Mucosa of rectum (tissue), 2 donors: ENCODE measurements at regions not wholly inside any gene's neighbourhood (a gene's known extent, or its start where the extent isn't known, plus 50 kb on each side); places are given as distances from the start of the nearest gene placed in this dataset.

ENCODE experiments used
- H3K27ac ChIP-seq, 2 donors: one replicate each; pipeline ENCODE4 v1.7.0; 2013; ENCODE audit warnings: inconsistent platforms in 2 of 2, low read depth in 2 of 2, low read length in 2 of 2
- H3K27me3 ChIP-seq, 2 donors: one replicate each; pipeline ENCODE4 v1.7.0; 2013; ENCODE audit warnings: low read length in 2 of 2; ENCODE audit not compliant: control insufficient read depth in 2 of 2, insufficient read depth in 2 of 2
- H3K36me3 ChIP-seq, 2 donors: one replicate each; pipeline ENCODE4 v1.7.0; 2013; ENCODE audit warnings: low read length in 2 of 2; ENCODE audit not compliant: control insufficient read depth in 2 of 2, insufficient read depth in 2 of 2
- H3K4me1 ChIP-seq, 2 donors: one replicate each; pipeline ENCODE4 v1.7.0; 2013; ENCODE audit warnings: low read length in 2 of 2, mild to moderate bottlenecking in 1 of 2; ENCODE audit not compliant: control insufficient read depth in 2 of 2, insufficient read depth in 2 of 2
- H3K4me3 ChIP-seq, 2 donors: one replicate each; pipeline ENCODE4 v1.7.0; 2013; ENCODE audit warnings: low read length in 2 of 2
- H3K9ac ChIP-seq, 2 donors: one replicate each; pipeline ENCODE4 v1.7.0; 2013; ENCODE audit warnings: low read length in 2 of 2, low read depth in 1 of 2, mild to moderate bottlenecking in 1 of 2
- H3K9me3 ChIP-seq, 2 donors: one replicate each; pipeline ENCODE4 v1.7.0; 2013; ENCODE audit warnings: low read length in 2 of 2; ENCODE audit not compliant: control insufficient read depth in 2 of 2
- donor health status: healthy.
- donor health status: Normal muscosa, but diverticular disease.

DNA sequence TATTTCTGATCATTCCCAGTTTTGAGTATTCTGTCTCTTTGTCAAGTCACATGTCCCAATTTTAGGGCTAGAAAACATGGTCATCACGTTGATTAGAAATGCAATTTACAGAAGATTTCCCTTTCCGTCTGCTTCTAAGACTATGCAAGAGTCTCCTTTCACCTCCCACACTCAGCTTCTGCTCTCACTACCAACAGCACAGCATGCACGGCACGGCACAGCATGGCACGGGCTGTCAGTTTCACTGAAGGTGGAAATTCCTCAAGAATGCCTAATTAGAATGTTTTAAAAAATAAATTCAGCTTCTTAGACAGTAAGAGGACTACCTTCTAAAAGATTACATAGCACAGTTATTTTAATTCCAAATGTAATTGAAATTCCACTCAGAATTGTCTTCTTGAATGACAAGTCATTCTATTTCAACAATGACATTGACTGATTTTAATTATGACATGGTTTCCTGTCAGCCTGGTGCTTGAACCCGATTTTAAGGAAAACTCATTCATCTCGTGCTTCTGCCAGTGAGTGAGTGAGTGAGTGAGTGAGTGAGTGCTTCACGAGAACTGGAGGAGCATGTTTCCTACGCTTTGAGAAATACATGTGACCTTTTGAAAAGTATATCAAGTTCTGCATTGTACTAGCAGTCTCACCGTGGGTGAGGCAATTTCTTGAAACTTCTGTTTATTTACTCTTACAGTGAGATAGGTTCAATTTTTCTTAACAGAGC lies 124.8 kb upstream of the SORBS2 start:
- Histone ChIP-seq H3K9me3 (no peaks in the 10 kb centered on the region), H3K36me3 (no peaks in the 10 kb centered on the region), H3K4me1 (no peaks in the 10 kb centered on the region), H3K9ac (no peak overlapping the region), H3K4me3 (no peak overlapping the region), H3K27me3 (peaks cover 0 to 2% of the 10 kb centered on the region in 2 donors), H3K27ac (no peak overlapping the region)

- no peak overlapping the region for H3K27ac ChIP-seq
- no peaks in the 10 kb centered on the region for H3K9me3 ChIP-seq
- no peak overlapping the region for H3K9ac ChIP-seq
- no peaks in the 10 kb centered on the region for H3K36me3 ChIP-seq
- H3K4me1 ChIP-seq: no peaks in the 10 kb centered on the region
- H3K27me3 ChIP-seq: peaks cover 0 to 2% of the 10 kb centered on the region in 2 donors
- no peak overlapping the region for H3K4me3 ChIP-seq
Observed at GRCh38 chr4:185938654-185939053, 126.7 kb upstream of the SORBS2 start.

- Histone ChIP-seq H3K36me3 (no peaks in the 10 kb centered on the region), H3K4me1 (no peaks in the 10 kb centered on the region), H3K9ac (no peak overlapping the region), H3K9me3 (no peaks in the 10 kb centered on the region), H3K27ac (no peak overlapping the region), H3K27me3 (peaks cover 0 to 1% of the 10 kb centered on the region in 2 donors), H3K4me3 (no peak overlapping the region)
Observed at GRCh38 chr4:185941461-185941860, 127.5 kb upstream of the TLR3 start.

DNA sequence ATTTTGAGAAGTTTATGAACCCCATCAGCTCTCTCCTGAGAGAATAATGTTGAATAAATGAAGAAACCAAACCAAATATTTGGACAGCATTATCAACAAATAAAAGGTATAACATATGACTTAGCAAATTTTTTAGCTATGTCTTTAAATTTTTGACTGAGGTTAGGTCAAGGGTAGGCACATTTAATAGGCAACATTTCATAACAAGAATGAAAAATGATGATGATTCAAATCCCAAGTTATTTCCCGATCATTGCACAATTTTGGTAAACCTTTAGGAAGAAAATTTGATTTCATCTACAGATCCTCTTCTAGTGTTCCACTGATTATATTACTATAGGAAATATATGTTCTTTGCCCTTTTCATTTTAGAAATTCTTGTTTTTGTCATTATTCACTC lies 123.7 kb upstream of the TLR3 start:
- no peak overlapping the region for H3K27ac ChIP-seq
- H3K36me3 ChIP-seq: no peaks in the 10 kb centered on the region
- no peaks in the 10 kb centered on the region for H3K27me3 ChIP-seq
- H3K4me3 ChIP-seq: no peak overlapping the region
- H3K9me3 ChIP-seq: no peaks in the 10 kb centered on the region
- H3K4me1 ChIP-seq: no peaks in the 10 kb centered on the region
- no peak overlapping the region for H3K9ac ChIP-seq

DNA sequence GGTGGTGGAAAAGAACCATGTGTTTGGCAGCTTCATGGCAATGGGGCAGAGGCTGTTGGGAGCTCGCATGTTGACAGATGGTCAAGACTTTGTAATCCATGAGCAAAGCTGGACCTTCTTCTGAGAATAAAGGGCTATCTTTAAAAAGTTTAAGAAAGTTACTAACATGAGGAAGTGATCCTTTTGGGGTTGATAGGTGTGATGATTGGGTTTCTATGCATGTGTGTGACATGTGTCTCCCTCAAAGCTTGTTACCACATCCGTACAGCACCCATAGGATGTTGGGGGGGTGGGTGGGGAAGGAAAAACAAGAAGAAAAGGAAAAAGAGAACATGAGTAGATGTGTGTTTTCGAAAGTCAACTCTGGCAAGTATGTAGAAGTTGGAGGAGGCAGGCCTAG lies 123.0 kb upstream of the TLR3 start:
- no peaks in the 10 kb centered on the region for H3K27me3 ChIP-seq
- H3K9me3 ChIP-seq: no peaks in the 10 kb centered on the region
- H3K4me1 ChIP-seq: no peaks in the 10 kb centered on the region
- H3K4me3 ChIP-seq: no peak overlapping the region
- no peak overlapping the region for H3K27ac ChIP-seq
- no peaks in the 10 kb centered on the region for H3K36me3 ChIP-seq
- H3K9ac ChIP-seq: no peak overlapping the region

- no peaks in the 10 kb centered on the region for H3K9me3 ChIP-seq
- H3K9ac ChIP-seq: no peak overlapping the region
- no peak overlapping the region for H3K27ac ChIP-seq
- no peaks in the 10 kb centered on the region for H3K4me1 ChIP-seq
- H3K36me3 ChIP-seq: no peaks in the 10 kb centered on the region
- H3K4me3 ChIP-seq: no peak overlapping the region
- no peaks in the 10 kb centered on the region for H3K27me3 ChIP-seq
Observed at GRCh38 chr4:185950891-185951290, 118.1 kb upstream of the TLR3 start.

DNA sequence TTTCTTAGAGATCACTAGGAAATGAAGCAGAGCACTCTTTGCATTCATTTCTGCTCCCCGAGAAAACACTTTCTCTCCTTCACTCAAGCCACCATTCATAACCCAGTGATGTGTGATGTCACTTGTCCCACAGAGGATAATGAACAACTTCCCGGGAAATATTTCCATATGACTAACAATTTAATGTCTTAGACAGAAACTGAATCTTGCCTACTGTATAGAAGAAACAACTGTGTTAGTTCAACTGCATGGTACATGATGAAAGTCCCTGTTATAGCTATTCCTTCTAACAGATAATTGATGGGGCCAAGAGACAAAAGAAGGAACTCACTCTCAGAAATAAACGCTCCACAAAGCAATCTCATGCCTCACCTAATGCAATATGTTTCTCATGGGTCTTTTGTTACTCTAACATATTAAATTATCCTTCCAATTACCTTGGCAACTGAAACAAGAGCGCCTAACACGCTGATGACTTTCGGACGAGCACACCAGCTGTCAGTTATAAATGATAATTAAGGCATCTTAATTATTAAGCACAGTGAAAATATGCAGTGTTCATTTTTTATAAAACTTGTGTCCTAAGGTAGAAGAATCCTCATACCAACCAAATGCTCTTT lies 113.7 kb upstream of the TLR3 start:
- Histone ChIP-seq H3K27ac (no peak overlapping the region), H3K9me3 (no peaks in the 10 kb centered on the region), H3K4me3 (no peak overlapping the region), H3K9ac (no peak overlapping the region), H3K4me1 (no peaks in the 10 kb centered on the region), H3K36me3 (no peaks in the 10 kb centered on the region), H3K27me3 (no peaks in the 10 kb centered on the region)

GRCh38 chr4:185955826-185956543 lies 113.0 kb upstream of the TLR3 start:
- Histone ChIP-seq H3K4me3 (no peak overlapping the region), H3K9me3 (no peaks in the 10 kb centered on the region), H3K27me3 (no peaks in the 10 kb centered on the region), H3K27ac (no peak overlapping the region), H3K4me1 (no peaks in the 10 kb centered on the region), H3K36me3 (no peaks in the 10 kb centered on the region), H3K9ac (no peak overlapping the region)

- H3K9ac ChIP-seq: no peak overlapping the region
Observed at GRCh38 chr4:185956544-185956940, 112.4 kb upstream of the TLR3 start.

GRCh38 chr4:185958094-185958747 lies 110.7 kb upstream of the TLR3 start:
- no peak overlapping the region for H3K27ac ChIP-seq
- no peak overlapping the region for H3K9ac ChIP-seq
- no peak overlapping the region for H3K4me3 ChIP-seq
- no peaks in the 10 kb centered on the region for H3K36me3 ChIP-seq
- H3K9me3 ChIP-seq: no peaks in the 10 kb centered on the region
- H3K27me3 ChIP-seq: no peaks in the 10 kb centered on the region
- H3K4me1 ChIP-seq: no peaks in the 10 kb centered on the region

More at GRCh38 chr4:185956544-185956940, 112.4 kb upstream of the TLR3 start:
- Histone ChIP-seq H3K4me1 (no peaks in the 10 kb centered on the region), H3K9me3 (no peaks in the 10 kb centered on the region), H3K27me3 (no peaks in the 10 kb centered on the region), H3K4me3 (no peak overlapping the region), H3K27ac (no peak overlapping the region), H3K36me3 (no peaks in the 10 kb centered on the region)
